ENCODE measurements at regions not wholly inside any gene's neighbourhood (a gene's known extent, or its start where the extent isn't known, plus 50 kb on each side); places are given as distances from the start of the nearest gene placed in this dataset.

DNA sequence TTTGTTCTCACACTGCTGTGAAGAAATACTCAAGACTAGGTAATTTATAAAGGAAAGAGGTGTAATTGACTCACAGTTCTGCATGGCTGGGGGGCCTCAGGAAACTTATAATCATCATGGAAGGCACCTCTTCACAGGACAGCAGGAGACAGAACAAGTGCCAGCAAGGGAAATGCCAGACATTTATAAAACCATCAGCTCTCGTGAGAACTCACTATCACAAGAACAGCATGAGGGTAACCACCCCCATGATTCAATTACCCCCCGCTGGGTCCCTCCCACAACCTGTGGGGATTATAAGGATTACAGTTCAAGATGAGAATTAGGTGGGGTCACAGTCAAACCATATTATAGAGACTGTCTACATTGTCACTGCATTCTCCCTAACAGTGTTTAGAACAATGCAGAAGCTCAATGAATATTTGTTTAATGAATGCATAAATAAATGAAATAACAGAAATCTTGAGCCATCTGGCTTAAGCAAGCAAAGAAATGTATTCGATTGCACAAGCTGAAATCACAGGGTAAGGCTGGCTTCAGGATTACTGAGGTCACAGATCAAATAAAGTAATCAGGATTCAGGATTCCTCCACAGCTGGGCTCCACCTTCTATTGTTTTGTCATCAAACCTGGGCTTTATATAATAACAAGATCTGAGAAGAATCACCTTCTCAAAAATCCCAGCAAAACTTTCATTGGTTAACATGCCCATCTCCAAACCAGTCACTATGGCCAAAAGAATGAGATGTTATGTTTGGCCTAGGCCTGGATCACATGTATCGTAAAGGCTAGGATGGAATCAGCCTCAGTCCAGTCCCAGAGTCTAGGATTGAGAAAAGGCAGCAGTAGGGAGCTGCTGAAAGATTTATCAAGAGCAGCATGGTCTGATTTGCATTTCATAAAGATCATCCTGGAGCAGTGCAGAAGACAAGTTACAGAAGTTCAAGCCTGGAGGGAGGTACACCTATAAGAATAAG, 137.8 kb upstream of the UBASH3B start:
- TF ChIP-seq POLR2A (IDR thresholded peaks at IDR 0.05): no peak
- TF ChIP-seq, protein P1, sequence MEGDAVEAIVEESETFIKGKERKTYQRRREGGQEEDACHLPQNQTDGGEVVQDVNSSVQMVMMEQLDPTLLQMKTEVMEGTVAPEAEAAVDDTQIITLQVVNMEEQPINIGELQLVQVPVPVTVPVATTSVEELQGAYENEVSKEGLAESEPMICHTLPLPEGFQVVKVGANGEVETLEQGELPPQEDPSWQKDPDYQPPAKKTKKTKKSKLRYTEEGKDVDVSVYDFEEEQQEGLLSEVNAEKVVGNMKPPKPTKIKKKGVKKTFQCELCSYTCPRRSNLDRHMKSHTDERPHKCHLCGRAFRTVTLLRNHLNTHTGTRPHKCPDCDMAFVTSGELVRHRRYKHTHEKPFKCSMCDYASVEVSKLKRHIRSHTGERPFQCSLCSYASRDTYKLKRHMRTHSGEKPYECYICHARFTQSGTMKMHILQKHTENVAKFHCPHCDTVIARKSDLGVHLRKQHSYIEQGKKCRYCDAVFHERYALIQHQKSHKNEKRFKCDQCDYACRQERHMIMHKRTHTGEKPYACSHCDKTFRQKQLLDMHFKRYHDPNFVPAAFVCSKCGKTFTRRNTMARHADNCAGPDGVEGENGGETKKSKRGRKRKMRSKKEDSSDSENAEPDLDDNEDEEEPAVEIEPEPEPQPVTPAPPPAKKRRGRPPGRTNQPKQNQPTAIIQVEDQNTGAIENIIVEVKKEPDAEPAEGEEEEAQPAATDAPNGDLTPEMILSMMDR (IDR thresholded peaks at IDR 0.05): no peak
- no peak for TF ChIP-seq EP300 (IDR thresholded peaks at IDR 0.05)
- Histone ChIP-seq H3K27me3 (no peaks in the 10 kb centered on the region), H3K4me3 (no peak overlapping the region), H3K27ac (peak overlapping the region in 1 of 4 donors; percentile 28), H3K4me1 (peaks cover 0 to 11% (median 0%) of the 10 kb centered on the region in 4 donors), H3K9me3 (no peaks in the 10 kb centered on the region), H3K36me3 (no peaks in the 10 kb centered on the region)
- no peak for DNase-seq (ENCODE audit: low spot score in 2 of 2)
- 60 to 64% methylated on average over 4 of the region's 4 CpGs for WGBS, 2 donors

DNA sequence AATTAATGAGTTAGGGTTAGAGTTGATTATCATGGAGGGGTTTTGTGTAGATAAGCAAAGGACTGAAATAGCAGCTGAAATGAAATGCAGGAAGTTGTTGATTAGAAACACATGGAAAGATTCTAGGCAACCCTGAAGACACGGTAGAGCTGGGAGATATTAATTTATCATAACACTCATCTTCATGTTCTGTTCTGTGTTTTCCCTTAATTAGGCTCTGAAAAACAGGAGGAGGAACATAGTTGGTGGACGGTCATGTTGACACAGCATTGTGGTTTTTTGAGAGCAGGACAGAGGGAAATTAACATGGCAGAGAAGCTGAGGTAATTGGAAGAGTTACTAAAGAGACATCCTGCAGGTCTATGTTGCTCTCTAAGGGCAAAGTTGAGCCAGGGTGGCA, 138.8 kb upstream of the UBASH3B start:
- H3K36me3 ChIP-seq: no peaks in the 10 kb centered on the region
- H3K4me3 ChIP-seq: no peak overlapping the region
- peak overlapping the region in 1 of 4 donors; percentile 12 for H3K27ac ChIP-seq
- H3K9me3 ChIP-seq: no peaks in the 10 kb centered on the region
- no peaks in the 10 kb centered on the region for H3K27me3 ChIP-seq
- peaks cover 0 to 11% (median 0%) of the 10 kb centered on the region in 4 donors for H3K4me1 ChIP-seq
- WGBS, 2 donors: 55 to 59% methylated on average over 2 of the region's 2 CpGs
- TF ChIP-seq, protein P1 (IDR thresholded peaks at IDR 0.05): no peak
- TF ChIP-seq EP300 (IDR thresholded peaks at IDR 0.05): no peak
- TF ChIP-seq POLR2A (IDR thresholded peaks at IDR 0.05): no peak
- DNase-seq (ENCODE audit: low spot score in 2 of 2): no peak

DNA sequence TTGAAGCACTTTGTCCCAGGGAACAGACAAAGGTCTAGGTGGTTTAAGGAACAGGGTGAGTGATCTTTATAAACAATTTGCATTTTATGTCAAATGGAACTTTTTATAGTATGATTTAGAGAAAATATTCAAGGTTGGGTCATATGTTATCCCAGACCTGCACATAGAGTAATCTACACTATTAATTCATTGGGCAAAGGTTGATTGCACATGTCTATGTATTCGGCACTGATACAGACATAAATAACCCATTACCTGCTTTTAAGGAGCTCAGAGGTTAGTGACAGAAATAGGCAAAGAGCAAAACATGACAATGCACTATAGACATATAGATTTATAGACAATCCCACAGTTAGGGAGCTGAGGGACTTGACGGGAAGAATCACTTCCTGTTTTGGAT, 141.5 kb upstream of the UBASH3B start:
- Histone ChIP-seq H3K27ac (no peak overlapping the region), H3K4me3 (no peak overlapping the region), H3K27me3 (no peaks in the 10 kb centered on the region), H3K4me1 (peaks cover 0 to 11% (median 0%) of the 10 kb centered on the region in 4 donors), H3K36me3 (no peaks in the 10 kb centered on the region), H3K9me3 (no peaks in the 10 kb centered on the region)
- 41 to 66% methylated on average over 2 of the region's 2 CpGs for WGBS, 2 donors
- DNase-seq (ENCODE audit: low spot score in 2 of 2): no peak
- TF ChIP-seq, protein P1 (IDR thresholded peaks at IDR 0.05): no peak
- no peak for TF ChIP-seq EP300 (IDR thresholded peaks at IDR 0.05)
- no peak for TF ChIP-seq POLR2A (IDR thresholded peaks at IDR 0.05)

DNA sequence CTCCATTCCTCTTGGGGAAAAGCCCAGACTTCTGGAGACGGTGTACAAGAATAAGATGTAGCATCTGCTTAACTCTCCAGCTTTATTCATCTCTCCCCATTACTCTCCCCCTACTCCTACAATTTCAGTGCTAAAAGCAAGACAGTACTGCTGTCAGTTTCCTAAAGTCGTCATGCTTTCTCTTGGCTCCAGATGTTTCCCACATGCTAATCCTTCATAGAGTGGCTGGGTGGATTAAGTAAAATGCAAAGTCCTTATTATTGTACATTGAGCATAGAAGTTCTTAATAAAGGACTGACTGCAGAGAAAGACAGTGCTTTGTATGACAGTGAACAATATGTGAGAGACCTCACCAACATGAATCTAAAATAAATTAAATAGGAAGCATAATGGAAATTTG, 142.2 kb upstream of the UBASH3B start:
- H3K27ac ChIP-seq: no peak overlapping the region
- peaks cover 0 to 11% (median 0%) of the 10 kb centered on the region in 4 donors for H3K4me1 ChIP-seq
- TF ChIP-seq POLR2A (IDR thresholded peaks at IDR 0.05): no peak
- TF ChIP-seq EP300 (IDR thresholded peaks at IDR 0.05): no peak
- TF ChIP-seq, protein P1 (IDR thresholded peaks at IDR 0.05): no peak
- no peaks in the 10 kb centered on the region for H3K9me3 ChIP-seq
- no peak overlapping the region for H3K4me3 ChIP-seq
- no peaks in the 10 kb centered on the region for H3K27me3 ChIP-seq
- DNase-seq (ENCODE audit: low spot score in 2 of 2): no peak
- no peaks in the 10 kb centered on the region for H3K36me3 ChIP-seq
- 68 to 72% methylated on average over 2 of the region's 2 CpGs for WGBS, 2 donors

DNA sequence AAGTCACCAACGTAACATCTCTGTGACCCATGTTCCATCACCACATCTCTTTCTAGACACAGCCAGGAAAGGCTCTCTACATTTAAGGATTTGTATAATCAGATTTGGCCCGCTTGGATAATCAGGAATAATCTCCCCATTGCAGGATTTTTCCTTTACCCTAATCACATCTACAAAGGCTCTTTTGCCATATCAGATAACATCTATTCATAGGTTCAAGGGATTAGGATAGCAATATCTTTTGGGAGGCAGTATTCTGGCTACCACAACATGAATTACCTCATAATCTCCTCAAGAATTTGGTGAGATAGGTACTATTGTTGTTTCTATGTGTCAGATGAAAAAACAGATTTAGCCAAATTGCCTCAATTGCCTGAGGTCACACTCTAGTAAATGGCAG, 142.8 kb upstream of the UBASH3B start:
- Histone ChIP-seq H3K9me3 (no peaks in the 10 kb centered on the region), H3K4me1 (peaks cover 0 to 11% (median 0%) of the 10 kb centered on the region in 4 donors), H3K27me3 (no peaks in the 10 kb centered on the region), H3K27ac (no peak overlapping the region), H3K36me3 (no peaks in the 10 kb centered on the region), H3K4me3 (no peak overlapping the region)
- TF ChIP-seq EP300 (IDR thresholded peaks at IDR 0.05) (no peak), POLR2A (IDR thresholded peaks at IDR 0.05) (no peak)
- TF ChIP-seq, protein P1 (IDR thresholded peaks at IDR 0.05): no peak
- DNase-seq (ENCODE audit: low spot score in 2 of 2): no peak
- WGBS, 2 donors: 92 to 93% methylated on average over 2 of the region's 2 CpGs

Measured in tibial nerve (tissue), 4 donors.